GM19025 (cell line): ENCODE measurements at regions not wholly inside any gene's neighbourhood (a gene's known extent, or its start where the extent isn't known, plus 50 kb on each side); places are given as distances from the start of the nearest gene placed in this dataset.
"Not testable (repeated sequence)": the region's sequence is repeated elsewhere in the genome, so short reads cannot be mapped to it uniquely, and the experiment has no call there.

ENCODE experiments used
- ATAC-seq: cut with Tn5 transposase; IDR thresholded peaks from one replicate; pipeline ENCODE4 v1.9.1; 2021; ENCODE audit warnings: mild to moderate bottlenecking, low read depth, moderate library complexity; ENCODE audit not compliant: unreplicated experiment

DNA sequence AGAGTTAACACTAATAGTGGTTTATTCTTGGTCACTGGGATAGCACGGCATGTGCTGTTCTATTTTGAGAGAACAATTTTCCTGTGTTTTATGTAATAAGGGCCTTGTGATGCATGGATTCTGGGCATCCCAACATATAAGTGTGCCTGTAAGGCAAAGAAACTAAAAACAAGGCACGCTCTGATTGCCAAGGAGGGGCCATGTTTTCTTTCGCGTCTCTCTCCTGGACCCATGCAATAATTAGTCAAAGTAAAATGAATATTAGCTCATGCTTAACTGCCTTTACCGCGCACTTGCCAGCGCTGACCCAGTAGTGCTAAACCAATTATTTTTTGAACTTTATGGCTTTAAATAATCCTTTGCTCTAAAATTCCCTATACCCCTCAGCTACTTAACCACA, 140.9 kb downstream of the PSAT1 start:
- ATAC-seq, result no peak

DNA sequence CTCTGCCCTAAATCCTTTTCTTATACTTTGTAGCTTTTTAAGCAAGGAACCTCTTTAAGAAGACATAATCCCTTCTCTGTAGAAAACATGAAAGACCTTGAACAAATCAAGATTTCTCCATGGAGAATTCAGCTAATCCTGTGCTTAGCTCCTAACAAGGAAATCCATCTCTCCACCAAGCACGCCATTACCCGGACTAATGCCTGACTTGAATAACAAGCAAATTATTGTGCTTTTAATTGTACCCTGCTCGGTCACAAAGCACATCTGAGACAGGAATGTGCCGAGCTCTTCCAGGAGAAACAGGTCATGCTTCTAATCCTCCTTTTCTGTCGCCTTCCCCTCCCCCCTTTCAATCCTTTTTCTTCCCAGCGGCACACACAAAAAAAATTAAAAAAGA, 141.3 kb downstream of the PSAT1 start:
- no peak for ATAC-seq

DNA sequence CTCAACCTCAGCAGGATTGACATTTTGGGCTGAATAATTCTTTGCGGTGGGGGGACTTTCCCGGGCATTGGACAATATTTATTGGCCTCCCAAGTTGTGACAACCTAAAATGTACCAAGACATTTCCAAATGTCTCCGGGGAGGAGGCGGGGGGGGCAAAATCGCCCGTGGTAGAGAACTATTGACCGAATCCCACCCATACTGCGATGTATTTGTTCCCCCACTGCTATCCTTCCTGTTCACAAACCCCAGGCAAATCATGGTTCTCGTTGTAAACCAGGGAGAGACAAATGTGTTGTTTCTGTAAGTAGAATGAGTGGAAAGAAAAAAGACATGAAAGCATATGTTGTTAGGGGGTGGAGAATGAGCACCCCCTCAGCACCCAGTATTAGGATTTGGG, 141.9 kb downstream of the PSAT1 start:
- ATAC-seq, result no peak

DNA sequence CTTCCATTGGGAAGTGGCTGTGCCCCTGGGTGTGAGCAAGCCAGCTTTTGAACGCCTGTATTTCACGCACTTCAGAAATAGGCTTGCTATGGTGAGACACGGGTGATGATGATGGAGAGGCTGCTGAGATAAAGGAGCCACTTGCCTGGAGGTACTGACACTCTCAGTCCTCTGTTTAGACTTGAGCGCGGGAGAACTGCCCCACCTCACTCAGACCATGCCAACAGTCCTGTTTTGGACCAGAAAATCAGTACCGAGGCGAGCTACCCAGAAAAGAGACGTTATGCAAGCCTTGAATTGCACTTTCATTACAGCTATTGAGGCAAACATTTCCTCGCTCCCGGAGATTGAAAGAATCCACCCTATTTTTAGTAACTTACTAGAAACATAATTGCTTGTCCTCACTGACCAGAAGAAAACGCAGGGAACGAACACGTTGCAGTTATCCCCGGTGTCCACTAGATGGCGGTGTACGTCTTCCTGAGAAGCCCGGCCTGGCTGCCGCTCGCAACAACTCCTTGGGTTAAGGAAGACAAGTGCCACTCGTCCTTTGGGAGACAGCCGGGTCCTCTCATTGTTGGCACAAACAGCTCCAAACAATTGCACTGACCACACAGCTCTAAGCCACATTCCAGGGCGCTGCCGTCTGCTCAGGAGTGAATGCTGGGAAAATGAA, 142.4 kb downstream of the PSAT1 start:
- no peak for ATAC-seq

DNA sequence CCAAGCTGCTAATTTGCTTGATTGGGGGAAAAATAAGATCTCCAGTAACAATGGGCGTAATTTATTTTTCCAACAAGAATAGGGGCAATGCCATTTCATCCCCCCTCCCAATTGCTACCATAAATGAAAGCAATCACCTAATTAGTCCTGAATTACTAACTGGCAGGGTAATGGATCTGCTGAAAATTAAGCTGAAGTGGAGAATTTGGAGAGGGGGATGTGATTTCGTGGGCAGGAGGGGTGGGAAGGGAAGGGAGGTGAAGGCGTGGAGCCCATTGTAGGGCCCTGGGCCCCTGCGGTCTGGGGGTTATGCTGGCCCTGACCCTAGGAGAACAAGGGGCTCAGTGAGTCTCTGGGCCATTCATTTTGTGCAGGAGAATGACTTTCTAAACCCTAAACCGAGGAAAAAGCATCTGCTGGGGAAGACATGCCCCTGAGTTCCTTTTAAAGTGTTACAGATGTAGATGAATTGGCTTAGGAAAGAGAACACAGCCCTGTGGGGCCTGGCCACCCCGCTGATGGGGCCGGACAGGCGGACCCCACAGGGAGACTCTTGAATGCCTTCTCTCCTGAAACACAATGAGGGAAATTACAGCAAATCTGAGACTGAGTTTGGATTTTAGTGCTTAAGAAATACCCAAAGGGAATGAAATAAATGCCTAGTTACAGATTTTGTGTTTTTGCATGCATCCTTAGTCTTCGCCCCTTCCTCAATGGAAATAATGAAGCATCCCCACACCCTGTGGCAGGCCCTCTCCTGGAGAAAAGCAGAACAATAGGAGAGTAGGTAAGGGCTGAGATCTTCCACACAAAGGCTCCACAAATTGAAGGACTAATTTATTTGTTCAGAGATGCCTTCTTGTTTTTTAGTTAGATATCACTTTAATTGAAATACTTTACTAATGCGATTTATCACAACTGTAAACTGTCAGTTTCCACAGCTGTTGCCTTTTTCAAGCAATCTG, 143.2 kb downstream of the PSAT1 start:
- ATAC-seq, result no peak

DNA sequence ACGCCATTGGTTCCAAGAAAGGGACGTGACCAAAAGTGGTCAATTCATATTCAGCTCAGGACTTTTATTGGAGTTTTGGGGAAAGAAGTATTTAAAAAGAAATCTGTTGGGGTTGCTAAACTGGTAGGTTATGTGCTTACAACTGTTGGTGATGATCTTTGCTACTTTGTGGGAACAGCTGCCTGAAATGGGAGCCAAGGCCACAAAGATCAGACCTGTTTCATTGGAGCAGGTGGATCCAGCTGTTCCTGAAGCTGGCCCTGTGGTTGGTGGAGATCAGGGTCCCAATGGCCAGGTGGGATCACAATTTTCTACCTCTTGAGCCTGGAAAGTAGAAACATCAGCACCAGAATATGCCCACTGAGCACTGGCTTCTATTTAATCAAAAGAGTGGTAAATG, 144.5 kb downstream of the PSAT1 start:
- no peak for ATAC-seq

DNA sequence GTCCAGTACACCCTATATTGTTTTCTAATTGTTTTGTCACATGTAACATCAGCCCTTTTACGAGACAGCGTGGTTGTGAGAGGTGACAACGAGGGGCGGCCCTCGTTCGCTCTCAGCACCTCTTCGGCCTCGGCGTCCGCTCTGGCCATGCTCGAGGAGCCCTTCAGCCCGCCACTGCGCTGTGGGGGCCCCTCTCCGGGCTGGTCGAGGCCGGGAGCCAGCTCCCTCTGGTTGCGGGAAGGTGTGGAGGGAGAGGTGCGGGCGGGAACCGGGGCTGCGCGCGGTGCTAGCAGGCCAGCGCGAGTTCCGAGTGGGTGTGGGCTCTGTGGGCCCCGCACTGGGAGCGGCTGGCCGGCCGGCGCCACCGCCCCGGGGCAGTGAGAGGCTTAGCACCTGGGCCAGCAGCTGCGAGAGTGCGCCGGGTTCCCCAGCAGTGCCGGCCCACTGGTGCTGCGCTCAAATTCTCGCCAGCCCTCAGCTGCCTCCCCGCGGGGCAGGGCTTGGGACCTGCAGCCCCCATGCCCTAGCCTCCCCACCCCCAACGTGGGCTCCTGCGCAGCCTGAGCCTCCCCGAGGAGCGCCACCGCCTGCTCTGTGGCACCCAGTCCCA, 145.0 kb downstream of the PSAT1 start:
- no peak for ATAC-seq

DNA sequence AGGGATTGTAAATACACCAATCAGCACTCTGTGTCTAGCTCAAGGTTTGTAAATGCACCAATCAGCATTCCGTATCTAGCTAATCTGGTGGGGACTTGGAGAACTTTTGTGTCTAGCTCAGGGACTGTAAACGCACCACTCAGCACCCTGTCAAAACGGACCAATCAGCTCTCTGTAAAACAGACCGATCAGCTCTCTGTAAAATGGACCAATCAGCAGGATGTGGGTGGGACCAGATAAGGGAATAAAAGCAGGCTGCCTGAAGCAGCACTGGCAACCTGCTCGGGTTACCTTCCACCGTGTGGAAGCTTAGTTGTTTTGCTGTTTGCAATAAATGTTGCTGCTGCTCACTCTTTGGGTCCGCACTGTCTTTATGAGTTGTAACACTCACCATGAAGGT, 145.7 kb downstream of the PSAT1 start:
- not testable (repeated sequence) for ATAC-seq

DNA sequence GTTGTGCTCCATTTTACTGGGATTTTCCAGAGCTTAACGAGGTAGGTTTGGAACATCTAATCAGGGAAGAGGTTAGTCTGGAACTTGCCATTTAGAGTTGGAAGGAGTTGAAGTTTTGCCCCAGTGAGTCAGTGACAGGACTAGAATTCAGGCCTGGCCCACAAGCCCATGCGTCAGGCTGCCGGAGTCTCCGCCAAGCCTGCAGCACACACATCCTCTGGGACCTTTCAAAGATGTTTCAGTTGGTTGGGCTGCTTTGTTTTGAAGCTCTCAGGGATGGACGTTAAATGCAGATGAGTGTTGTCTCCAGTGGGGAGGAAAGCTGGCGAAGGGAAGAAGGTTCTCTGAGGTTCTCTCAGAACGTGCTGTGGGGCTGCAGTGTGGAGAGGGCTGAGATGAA, 147.0 kb downstream of the PSAT1 start:
- no peak for ATAC-seq

DNA sequence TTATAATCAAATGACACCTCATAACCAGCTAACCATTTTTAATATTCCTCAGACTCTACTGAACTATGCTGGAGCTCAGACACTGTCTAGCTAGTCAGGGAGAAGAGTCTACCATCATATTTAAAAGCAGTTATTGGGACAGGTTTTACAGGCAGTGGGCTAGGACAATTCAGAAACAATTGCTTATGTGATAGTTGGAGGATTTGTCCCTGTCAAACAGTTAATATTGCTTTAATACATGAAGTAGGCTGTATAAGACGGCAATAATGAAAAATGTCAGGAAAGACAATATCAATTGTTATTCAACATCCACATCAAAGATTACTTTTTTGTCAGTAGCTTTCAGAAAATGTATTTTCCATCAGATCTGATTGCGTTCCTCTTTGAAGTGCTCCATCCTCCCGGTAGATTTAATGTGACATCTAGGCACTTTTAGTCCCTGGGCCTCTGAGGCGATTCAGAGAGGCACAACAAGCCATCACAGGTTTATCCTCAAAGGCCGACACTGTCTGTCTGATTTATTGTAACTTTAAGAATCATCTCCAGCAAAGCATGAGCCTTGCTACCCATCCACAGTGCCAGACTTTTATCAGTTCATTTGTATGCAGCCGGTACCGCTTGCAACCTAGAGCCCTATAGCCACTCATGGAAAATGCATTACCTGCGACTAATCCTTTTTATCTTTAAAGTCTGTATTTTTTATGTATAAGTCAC, 152.2 kb downstream of the PSAT1 start:
- no peak for ATAC-seq

DNA sequence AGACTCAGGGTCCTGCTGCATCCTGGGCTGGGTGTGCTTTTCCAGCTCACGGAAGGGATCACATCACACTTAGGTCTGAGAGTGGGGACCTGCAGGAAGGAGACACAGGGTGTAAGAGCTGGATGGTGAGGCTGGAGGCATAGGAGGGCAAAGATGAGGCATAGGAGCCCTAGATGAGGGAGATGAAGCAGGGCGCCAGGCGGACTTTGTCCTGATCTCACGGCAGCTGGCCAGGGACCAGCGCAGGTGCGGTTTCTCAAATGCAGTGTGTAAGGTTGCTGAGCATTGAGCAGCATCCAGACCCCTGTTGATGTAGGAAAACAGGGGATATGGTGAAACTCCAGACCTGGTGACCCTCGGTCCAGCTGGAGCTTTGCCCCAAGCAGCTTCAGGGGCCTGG, 156.5 kb downstream of the PSAT1 start:
- no peak for ATAC-seq

DNA sequence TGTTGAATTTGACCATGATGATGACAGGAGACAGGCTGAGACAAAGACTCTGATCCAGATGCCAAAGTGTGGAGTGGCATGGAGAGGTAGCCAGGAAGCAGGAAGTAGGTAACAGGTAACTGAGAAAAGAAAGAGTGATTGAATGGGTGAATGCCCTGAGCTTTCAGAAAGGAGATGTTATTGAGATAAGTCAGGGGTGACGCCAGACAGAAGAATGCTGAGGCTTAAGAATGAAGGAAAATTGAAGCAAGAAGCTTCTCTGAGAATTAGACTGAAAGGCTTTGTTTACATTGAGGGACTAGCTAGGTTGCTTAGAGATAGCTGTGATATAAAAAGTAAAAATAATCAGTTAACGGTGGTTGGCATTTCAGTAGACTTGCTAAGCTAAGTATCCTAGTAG, 165.7 kb downstream of the PSAT1 start:
- ATAC-seq, result no peak

DNA sequence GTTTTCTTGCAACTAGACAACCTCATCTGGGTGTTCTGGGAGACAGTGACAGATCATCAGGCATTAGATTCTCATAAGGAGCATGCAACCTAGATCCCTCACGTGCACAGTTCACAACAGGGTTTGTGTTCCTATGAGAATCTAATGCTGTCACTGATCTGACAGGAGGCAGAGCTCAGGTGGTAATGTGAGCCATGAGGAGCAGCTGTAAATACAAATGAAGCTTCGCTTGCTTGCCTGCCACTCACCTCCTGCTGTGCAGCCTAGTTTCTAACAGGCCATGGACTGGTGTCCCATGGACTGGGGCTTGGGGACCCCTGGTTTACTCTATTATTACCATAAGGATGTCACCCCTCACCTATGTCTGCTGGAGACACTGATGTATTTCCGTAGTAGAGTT, 166.8 kb downstream of the PSAT1 start:
- ATAC-seq, result no peak

DNA sequence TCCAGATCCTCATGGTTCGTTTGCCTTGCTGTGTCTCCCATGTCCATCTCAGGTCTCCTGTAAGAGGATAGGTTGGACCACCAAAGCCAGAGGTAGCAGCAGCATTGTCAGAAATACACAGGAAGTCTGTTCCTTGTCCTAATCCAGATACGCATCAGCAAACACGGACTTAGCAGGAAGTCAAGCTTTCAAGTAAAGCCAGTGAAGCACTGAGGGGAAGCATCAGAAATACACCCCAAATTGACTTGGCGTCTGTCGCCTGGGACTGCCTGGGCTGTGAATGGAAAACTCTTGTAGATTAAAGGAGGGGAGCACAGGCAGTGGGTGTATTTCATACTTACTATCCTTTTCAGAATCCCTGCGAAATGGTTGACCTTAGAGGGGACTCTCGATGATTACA, 171.3 kb downstream of the PSAT1 start:
- no peak for ATAC-seq

DNA sequence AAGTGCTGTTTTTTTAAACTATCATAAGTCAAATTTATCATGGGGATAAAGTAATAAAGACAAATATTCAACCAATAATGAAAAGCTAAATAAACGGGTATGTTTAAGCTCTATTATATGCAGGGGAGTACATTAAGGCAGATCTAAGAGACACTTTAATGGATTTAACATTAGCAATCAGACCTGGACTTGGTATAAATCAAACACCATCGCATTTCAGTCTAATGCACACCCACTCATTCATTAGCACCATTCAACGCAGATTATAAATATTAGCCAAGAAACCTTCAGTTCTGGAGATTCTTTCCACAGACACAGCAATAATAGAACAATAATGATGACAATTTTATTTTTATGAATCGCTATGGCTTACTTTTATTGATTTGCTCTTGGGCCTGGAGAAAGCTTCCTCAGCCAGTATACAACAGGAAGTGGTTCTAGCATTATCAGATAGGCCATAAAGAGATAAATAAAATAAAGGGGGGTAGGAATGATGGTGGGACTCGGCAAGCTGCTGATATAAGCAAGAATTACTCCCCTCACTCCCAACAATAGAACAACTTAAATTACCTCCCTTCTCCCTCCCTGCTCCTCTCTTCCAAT, 172.2 kb downstream of the PSAT1 start:
- no peak for ATAC-seq

DNA sequence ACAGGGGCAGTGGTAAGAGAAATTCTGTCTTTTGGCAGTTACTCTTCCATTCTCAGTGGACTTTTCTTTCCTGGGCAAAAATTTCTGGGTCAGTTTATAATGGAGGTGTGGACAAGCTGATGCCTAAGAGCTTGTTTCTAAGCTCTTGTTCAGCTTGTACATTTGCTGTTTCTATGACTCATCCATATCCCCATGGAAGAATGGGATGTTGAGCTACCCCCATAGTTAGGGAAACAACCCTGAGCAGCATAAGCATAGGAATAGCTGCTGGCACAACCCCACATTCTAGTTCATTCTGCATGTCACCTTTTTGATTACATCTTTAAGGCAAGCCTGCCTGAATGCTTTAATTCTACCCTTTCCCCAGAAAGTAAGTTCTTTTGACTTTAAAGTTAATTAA, 173.3 kb downstream of the PSAT1 start:
- ATAC-seq, result no peak

DNA sequence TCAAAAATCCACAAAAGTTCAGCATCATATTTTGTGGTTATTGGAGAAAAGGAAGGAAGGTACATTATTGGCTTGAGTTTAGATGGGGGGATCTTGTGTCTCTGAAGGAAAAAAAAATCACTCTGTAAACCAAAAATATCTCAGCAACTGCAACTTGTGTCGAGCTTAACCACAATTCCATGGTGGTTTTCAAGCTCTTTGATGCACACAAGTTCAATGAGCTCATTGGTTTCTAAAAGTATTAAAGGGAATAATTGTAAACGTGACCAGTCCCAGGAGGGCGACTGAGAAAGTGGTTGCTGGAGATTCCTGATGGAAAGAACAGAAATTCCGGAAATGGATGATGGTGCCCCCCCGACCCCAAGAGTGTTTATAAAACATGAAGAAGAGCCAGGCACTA, 173.8 kb downstream of the PSAT1 start:
- ATAC-seq, result no peak

DNA sequence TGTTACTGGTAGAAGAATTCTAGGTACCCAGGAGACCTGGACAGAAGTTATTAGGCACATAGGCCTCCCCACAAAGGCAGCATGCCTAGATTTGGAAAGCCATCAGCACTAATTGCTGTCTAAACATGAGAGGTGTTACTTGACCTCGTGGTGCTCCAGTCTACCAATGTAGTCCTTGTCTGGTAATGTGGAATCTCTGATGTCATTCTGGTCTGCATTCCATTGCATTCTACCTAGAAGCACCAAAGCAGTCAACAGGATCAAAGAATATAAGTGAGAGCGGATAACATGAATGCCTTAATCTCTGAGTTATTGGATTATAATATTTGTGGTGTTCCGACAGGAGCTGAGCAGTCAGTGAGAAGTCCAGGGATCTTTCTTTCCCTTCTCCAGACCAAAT, 175.2 kb downstream of the PSAT1 start:
- ATAC-seq, result no peak

DNA sequence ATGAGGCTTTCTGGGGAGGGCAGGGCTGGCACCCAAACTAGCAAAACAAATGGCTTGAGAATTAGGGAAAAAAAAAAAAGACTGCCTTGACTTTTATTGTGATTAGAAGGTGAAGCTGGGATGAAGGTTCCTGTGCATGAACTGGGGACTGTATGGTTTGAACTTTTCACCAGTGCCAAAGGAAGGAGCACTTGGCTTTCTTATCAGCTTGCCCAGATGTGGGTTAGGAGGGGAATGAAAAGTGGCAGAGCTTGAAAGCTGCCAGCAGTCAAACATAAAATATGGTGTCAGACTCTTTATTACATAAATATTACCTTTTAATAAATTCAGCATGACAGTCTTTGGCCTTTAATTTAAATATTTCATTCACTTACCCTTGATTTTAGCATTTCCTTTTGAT, 182.5 kb downstream of the PSAT1 start:
- ATAC-seq, result no peak

DNA sequence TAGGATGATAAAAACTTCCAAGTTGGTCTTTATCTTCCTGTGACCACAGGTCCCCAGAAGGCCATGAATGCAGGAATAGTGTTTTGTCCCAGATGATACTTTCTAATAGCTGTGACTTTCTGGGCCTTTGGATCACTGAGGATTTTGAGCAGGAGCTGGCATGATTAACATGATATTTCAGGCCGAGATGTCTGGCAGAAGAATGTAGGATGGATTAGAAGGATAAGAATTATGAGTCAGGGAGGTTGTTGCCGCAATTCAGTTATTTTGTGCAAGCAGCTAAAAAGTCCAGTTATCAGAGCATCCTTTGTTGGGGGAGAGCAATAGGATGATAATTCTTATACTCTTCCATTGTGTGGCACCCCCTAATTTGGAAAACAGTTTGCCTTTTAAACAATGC, 189.7 kb downstream of the PSAT1 start:
- ATAC-seq, result no peak

DNA sequence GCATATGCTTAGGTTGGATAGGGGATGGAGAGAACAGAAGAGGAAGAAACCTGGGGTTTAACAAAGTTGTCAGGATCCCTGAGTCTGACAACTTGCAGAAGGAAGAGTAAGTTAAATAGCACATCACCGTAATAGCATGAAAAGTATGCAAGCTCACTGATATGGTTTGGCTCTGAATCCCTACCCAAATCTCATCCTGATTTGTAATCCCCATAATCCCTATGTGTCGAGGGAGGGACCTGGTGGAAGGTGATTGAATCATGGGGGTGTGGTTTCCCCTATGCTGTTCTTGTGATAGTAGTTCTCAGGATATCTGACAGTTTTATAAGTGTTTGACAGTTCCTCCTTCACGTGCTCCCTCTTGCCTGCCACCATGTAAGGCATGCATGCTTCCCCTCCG, 193.3 kb downstream of the PSAT1 start:
- no peak for ATAC-seq
